Rectal smooth muscle tissue (tissue), 1 donor: ENCODE measurements at regions not wholly inside any gene's neighbourhood (a gene's known extent, or its start where the extent isn't known, plus 50 kb on each side); places are given as distances from the start of the nearest gene placed in this dataset.
"Not testable (repeated sequence)": the region's sequence is repeated elsewhere in the genome, so short reads cannot be mapped to it uniquely, and the experiment has no call there.

Experiments
- H3K27ac ChIP-seq: one replicate; pipeline ENCODE4 v1.7.0; 2013; ENCODE audit warnings: low read depth, low read length, inconsistent platforms
- H3K27me3 ChIP-seq: one replicate; pipeline ENCODE4 v1.7.0; 2013; ENCODE audit warnings: low read length; ENCODE audit not compliant: control insufficient read depth, insufficient read depth
- H3K36me3 ChIP-seq: one replicate; pipeline ENCODE4 v1.7.0; 2013; ENCODE audit warnings: low read length; ENCODE audit not compliant: control insufficient read depth, insufficient read depth
- H3K4me1 ChIP-seq: one replicate; pipeline ENCODE4 v1.7.0; 2013; ENCODE audit warnings: low read length; ENCODE audit not compliant: control insufficient read depth, insufficient read depth
- H3K4me3 ChIP-seq: one replicate; pipeline ENCODE4 v1.7.0; 2013; ENCODE audit warnings: low read length
- H3K9ac ChIP-seq: one replicate; pipeline ENCODE4 v1.7.0; 2013; ENCODE audit warnings: low read length

DNA sequence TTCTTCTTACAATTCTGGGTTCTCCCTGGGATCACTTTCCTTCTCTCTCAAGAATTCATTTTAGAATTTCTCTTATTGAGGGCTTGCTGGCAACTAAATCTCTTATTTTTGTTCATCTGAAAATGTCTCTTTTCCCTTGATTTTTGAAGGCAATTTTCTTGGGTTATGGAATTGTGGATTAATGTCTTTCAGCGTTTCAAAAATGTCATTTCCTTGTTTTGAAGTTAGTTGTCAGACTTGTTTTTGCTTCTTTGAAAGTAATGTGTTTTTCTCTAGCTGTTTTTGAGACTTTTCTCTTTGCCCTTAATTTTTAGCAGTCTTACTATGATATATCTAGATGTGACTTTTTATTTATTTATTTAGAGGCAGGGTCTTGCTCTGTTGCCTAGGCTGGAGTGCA lies 205.7 kb downstream of the CHIC2 start:
- H3K4me1 ChIP-seq: peaks cover 3% of the 10 kb centered on the region
- no peak overlapping the region for H3K27ac ChIP-seq

DNA sequence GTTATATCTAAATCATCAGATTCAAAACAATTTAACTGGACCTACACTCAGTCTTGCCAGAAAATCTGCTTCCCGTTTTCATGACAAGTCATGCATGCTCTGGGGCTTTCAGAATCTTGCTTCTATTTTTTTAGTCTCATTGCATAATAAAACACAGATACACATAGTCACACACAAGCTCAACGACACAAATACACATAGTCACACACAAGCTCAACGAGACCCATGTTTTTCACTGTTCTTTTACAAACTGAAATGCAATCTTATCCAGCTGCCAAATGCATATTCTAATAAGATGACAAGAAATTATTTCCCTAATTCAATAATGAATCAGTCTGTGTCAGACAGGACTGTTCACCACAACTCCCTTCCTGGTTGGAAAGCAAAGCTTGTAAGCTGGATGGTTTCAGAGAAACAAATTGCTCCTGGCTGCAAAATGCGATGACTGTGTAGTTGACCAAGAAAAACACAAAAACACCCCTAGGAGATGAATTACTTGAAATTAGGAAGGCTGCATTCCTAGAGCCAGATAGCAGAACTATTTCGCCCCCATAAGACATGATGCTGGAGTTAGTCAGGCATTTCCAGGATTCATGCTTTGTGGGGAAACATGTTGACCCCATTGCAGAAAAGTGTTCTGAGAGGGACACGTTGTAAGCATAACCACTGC lies 208.7 kb downstream of the CHIC2 start:
- Histone ChIP-seq H3K4me1 (peaks cover 3% of the 10 kb centered on the region), H3K27ac (no peak overlapping the region), H3K36me3 (no peaks in the 10 kb centered on the region), H3K9ac (no peak overlapping the region), H3K27me3 (no peaks in the 10 kb centered on the region), H3K4me3 (no peak overlapping the region)

More for the DNA sequence above, 205.7 kb downstream of the CHIC2 start:
- no peaks in the 10 kb centered on the region for H3K27me3 ChIP-seq
- no peak overlapping the region for H3K9ac ChIP-seq
- no peak overlapping the region for H3K4me3 ChIP-seq
- no peaks in the 10 kb centered on the region for H3K36me3 ChIP-seq

DNA sequence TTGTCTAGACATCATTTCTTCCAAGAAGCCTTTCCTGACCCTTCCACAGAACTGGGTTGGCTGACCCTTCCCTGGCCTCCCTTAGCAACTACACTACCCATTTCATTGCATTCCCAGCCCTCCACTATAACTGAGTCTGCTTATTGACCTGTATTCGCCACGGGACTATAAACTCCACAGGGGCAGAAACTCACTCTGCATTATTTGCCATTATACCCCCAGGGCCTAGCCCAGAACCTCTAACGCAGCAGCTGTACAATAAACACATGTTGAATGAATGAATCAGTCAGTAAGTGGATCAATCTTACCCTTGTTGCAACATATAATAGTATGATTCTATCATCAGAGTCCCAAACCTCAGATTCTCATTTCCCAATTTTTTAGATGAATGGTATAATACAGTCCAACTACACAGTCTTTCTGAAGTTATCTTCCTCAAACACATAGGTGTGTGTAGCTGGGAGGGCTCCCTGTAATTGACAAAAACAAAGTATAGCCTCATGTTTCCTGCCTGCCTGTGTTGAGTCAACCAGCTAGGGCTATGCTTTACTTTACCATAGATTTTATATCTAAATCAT lies 209.3 kb downstream of the CHIC2 start:
- H3K9ac ChIP-seq: no peak overlapping the region
- no peak overlapping the region for H3K4me3 ChIP-seq
- H3K4me1 ChIP-seq: peaks cover 3% of the 10 kb centered on the region
- H3K27me3 ChIP-seq: no peaks in the 10 kb centered on the region
- H3K36me3 ChIP-seq: no peaks in the 10 kb centered on the region
- no peak overlapping the region for H3K27ac ChIP-seq

DNA sequence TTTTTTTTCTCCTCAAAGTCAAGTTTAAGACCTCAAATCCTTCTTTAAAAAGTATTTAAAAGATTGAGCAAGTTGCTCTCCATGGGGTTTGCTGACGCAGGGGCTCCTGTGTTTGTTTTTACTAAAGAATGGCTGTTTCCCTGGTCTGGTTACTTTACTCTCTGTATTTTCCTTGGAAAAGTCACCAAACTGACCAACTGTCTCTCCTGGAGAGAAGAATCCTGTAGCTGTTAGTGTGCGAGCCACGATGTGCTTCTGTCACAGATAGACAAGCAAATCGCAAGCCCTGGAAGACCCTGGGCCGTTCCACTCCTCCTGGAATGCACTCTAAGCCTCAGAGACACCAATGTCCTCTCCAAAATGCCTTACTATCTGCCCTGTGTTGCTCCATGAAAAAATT lies 212.1 kb downstream of the CHIC2 start:
- H3K36me3 ChIP-seq: no peaks in the 10 kb centered on the region
- H3K4me3 ChIP-seq: no peak overlapping the region
- peaks cover 3% of the 10 kb centered on the region for H3K4me1 ChIP-seq
- no peaks in the 10 kb centered on the region for H3K27me3 ChIP-seq
- H3K27ac ChIP-seq: no peak overlapping the region
- H3K9ac ChIP-seq: no peak overlapping the region

DNA sequence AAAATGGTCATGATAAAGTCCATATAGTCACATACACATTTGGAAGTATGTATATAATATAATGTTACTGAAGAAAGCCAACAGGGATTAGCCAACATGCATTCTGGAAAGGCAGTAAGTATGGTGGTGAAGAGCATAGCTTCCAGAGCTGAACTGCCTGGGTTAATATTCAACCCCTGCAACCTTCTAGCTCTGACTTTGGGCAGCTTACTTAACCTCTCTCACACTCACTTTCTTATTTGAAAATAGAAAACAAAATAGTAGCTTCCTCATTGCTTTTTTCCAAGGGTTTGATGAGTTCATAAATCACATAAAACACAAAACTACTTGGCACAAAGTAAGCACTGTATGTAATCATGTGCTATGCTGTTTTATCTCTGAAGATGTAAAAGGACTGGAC lies 216.4 kb downstream of the CHIC2 start:
- Histone ChIP-seq H3K27me3 (no peaks in the 10 kb centered on the region), H3K9ac (no peak overlapping the region), H3K4me3 (no peak overlapping the region), H3K4me1 (no peaks in the 10 kb centered on the region), H3K36me3 (no peaks in the 10 kb centered on the region), H3K27ac (no peak overlapping the region)

DNA sequence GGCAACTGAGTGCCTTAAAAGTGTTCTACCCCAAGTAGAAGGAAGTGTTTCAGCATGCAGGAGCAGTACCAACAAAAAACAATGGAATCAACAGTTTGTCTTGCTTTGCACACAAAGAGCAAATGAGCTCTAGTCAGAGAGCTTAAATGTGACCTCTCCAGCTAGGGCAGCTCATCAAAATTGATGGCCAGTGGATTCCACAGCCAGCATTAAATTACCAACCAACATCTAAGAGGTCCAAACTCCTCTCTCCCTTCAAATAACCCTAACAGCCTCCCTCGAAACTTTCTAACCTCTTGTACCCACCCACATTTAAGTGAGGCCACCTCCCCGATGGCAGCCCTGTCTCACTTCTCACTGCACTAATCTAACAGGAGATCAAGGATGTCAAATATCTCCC lies 219.9 kb downstream of the CHIC2 start:
- Histone ChIP-seq H3K27ac (no peak overlapping the region), H3K4me1 (no peaks in the 10 kb centered on the region), H3K27me3 (no peaks in the 10 kb centered on the region), H3K36me3 (no peaks in the 10 kb centered on the region), H3K9ac (no peak overlapping the region), H3K4me3 (no peak overlapping the region)

DNA sequence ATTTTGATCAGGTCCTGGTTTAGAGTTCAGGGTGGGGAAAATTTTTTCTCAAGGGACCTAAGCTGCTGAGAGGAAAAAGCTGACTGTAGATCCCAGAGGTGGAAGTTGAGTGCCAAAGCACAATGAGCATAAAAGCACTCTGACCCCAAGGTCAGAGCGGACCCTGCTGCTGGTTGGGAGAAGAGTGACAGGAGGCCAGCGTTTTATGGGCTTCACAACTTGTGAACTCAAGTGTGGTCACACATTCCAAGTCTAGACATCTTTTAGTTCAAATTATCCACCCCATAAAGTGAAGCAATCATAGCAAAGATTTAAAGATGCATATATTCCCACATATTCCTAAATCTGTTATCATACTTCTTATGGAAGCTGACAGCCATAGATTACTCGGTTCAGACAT lies 220.3 kb downstream of the CHIC2 start:
- Histone ChIP-seq H3K36me3 (no peaks in the 10 kb centered on the region), H3K27me3 (no peaks in the 10 kb centered on the region), H3K4me3 (no peak overlapping the region), H3K27ac (no peak overlapping the region), H3K9ac (no peak overlapping the region), H3K4me1 (no peaks in the 10 kb centered on the region)

DNA sequence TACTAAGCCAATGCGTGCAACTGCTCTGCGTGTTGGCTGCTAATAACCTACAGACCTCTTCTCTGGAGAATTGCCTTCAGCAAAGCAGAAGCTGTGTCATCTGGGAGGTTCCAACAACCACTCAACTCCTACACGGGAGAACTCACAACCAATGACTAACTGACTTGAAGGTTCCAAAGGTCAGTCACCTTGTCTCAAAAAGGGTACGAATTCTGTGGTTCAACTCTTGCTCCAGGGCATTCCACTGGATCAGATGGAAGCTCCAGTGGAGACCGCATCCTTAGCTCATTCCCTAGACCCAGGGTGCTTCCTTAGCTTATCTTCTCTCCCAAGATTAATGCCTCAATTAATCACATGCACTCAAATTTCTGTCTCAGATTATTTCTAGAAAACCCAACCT lies 222.7 kb downstream of the CHIC2 start:
- H3K27me3 ChIP-seq: no peaks in the 10 kb centered on the region
- H3K4me3 ChIP-seq: no peak overlapping the region
- H3K27ac ChIP-seq: no peak overlapping the region
- H3K4me1 ChIP-seq: no peaks in the 10 kb centered on the region
- H3K36me3 ChIP-seq: no peaks in the 10 kb centered on the region
- H3K9ac ChIP-seq: no peak overlapping the region

DNA sequence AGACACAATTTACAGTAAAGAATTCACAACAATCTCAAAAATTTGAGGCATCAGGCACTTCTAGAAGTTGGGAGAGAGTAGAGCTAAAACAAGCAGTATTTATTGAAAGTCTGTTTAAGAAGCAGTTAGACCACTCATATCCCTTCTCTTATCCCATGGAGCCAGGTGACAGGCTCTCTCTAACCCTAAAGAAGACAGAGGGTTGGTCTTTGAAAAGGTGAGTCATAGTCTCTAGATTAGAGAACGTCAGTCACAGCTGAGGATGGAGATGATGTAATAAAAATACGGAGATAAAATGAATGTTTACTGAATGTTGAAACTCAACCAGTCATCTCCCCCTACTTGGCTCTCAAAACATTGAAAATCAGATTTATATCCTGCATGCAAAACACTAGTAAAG lies 223.8 kb downstream of the CHIC2 start:
- no peaks in the 10 kb centered on the region for H3K4me1 ChIP-seq
- no peaks in the 10 kb centered on the region for H3K36me3 ChIP-seq
- no peaks in the 10 kb centered on the region for H3K27me3 ChIP-seq
- no peak overlapping the region for H3K27ac ChIP-seq
- H3K9ac ChIP-seq: no peak overlapping the region
- no peak overlapping the region for H3K4me3 ChIP-seq

DNA sequence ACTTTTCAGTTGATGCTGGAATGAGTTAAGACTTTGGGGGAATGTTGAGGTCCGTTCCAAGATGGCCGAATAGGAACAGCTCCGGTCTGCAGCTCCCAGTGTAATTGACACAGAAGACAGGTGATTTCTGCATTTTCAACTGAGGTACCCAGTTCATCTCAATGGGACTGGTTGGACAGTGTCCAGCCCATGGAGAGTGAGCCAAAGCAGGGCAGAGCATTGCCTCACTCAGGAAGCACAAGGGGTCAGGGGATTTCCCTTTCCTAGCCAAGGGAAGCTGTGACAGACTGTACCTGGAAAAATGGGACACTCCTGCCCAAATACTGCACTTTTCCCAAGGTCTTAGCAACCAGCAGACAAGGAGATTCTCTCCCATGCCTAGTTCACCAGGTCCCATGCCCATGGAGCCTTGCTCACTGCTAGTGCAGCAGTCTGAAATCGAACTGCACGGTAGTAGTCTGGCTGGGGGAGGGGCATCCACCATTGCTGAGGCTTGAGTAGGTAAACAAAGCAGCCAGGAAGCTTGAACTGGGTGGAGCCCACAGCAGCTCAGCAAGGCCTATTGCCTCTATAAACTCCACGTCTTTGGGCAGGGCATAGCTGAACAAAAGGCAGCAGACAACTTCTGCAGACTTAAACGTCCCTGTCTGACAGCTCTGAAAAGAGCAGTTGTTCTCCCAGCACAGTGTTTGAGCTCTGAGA lies 231.0 kb downstream of the CHIC2 start:
- H3K9ac ChIP-seq, H3K27ac ChIP-seq, H3K36me3 ChIP-seq, H3K27me3 ChIP-seq, H3K4me3 ChIP-seq, H3K4me1 ChIP-seq: not testable (repeated sequence)

DNA sequence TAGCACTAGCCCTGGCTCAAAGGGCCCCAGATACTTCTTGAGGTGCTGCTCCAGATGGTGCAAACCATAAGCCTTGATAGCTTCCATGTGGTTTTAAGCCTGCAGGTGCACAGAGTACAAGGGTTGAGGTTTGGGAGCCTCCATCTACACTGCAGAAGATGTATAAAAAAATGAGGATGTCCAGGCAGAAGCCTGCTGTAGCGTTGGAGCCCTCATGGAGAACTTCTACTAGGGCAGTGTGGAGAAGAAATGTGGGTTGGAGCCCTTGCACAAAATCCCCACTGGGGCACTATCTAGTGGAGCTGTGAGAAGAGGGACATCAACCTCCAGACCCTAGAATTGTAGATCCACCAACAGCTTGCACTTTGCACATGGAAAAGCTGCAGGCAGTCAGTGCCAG lies 231.9 kb downstream of the CHIC2 start:
- Histone ChIP-seq H3K4me3 (no peak overlapping the region), H3K27ac (no peak overlapping the region), H3K27me3 (no peaks in the 10 kb centered on the region), H3K36me3 (no peaks in the 10 kb centered on the region), H3K9ac (no peak overlapping the region), H3K4me1 (no peaks in the 10 kb centered on the region)

DNA sequence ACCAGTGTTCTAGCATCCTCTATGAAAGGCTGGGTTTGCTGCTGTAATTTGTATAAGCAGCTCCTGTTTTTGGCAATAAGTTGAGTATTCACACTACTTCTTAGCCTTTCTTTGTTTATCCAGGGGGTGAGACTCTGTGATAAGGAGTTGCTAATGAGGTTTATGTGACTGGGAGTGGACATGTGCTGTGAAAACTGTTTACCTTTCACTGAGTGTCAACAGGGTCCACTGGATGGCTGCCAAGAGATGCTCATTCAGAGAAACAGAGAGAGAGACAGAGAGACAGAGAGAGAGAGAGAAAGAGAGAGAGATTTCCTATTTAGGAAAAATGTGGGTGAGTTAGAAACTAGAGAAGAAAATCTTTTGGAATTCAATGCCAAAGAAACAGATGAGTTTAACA lies 233.9 kb downstream of the CHIC2 start:
- Histone ChIP-seq H3K9ac (no peak overlapping the region), H3K4me3 (no peak overlapping the region), H3K27me3 (no peaks in the 10 kb centered on the region), H3K36me3 (no peaks in the 10 kb centered on the region), H3K4me1 (no peaks in the 10 kb centered on the region), H3K27ac (no peak overlapping the region)
